HL-60 (cell line): ENCODE measurements at regions not wholly inside any gene's neighbourhood (a gene's known extent, or its start where the extent isn't known, plus 50 kb on each side); places are given as distances from the start of the nearest gene placed in this dataset.

Experiments used
- DNase-seq, 2 experiments: peaks; one replicate each; pipeline ENCODE4 v3.0.0-alpha.2; 2010 to 2020; ENCODE audit warnings: low read depth in 1 of 2, low spot score in 1 of 2
- H3K27ac ChIP-seq: fragments of 250-450 bp; sonication (Bioruptor Pico); replicated peaks from 2 replicates; pipeline ENCODE4 v1.5.1; 2020; ENCODE audit warnings: mild to moderate bottlenecking, moderate library complexity
- H3K27me3 ChIP-seq: fragments of 250-450 bp; sonication (Bioruptor Pico); 2 replicates; pipeline ENCODE4 v1.5.1; 2021; ENCODE audit warnings: mild to moderate bottlenecking, moderate library complexity; ENCODE audit not compliant: insufficient read depth, poor library complexity, severe bottlenecking
- H3K4me3 ChIP-seq: replicated peaks from 2 replicates; pipeline ENCODE4 v1.5.1; 2011; ENCODE audit warnings: mild to moderate bottlenecking, control low read depth, low read length; ENCODE audit not compliant: insufficient read depth
- GABPA ChIP-seq: IDR thresholded peaks from 2 replicates; pipeline ENCODE4 v1.6.1; 2012; ENCODE audit warnings: low read depth
- POLR2AphosphoS5 ChIP-seq: IDR thresholded peaks from 2 replicates; pipeline ENCODE4 v1.6.1; 2012; ENCODE audit warnings: low read depth
- SPI1 ChIP-seq: IDR thresholded peaks from 2 replicates; pipeline ENCODE4 v1.6.1; 2012; ENCODE audit warnings: low read depth, mild to moderate bottlenecking, borderline replicate concordance
- TF ChIP-seq, protein P1 (sequence below): IDR thresholded peaks from 2 replicates; pipeline ENCODE4 v1.6.1; 2012; ENCODE audit warnings: low read depth; ENCODE audit not compliant: insufficient replicate concordance
- TF ChIP-seq, protein P2 (sequence below): IDR thresholded peaks from one replicate; pipeline ENCODE4 v1.5.1; 2011; ENCODE audit warnings: low read length, control low read depth, inconsistent platforms; ENCODE audit not compliant: insufficient read depth

DNA sequence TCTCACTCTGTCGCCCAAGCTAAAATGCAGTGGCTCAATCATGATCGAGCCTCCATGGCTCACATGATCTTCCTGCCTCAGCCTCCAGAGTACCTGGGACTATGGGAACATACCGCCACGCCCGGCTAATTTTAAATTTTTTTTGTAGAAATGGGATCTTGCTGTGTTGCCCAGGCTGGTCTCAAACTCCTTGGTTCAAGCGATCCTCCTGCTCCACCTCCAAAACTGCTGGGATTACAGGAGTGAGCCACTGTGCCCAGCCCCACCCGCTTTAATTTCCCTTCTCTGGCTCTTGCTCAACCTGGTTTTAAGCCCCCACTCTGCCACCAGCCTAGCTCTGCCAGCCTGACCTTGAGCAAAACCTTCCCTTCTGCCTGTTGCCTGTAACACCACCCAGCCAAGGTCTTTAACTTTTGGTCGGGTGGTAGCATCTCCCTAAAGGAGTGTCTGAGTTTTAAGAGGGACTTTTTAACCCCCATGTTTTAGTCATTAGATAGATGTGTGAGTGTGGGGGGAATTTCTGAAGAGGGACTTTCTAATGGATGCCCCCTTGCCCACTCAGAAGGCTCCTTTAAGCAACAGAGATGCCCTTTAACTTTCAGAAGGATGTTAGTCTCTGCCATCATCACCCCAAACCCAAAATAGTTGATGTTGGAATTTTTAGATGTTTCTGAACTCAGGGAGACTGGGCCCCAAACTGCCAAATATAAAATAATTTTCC, 71.8 kb upstream of the FOXP4 start:
- no peak for TF ChIP-seq SPI1
- no peak for TF ChIP-seq GABPA
- TF ChIP-seq, protein P1, sequence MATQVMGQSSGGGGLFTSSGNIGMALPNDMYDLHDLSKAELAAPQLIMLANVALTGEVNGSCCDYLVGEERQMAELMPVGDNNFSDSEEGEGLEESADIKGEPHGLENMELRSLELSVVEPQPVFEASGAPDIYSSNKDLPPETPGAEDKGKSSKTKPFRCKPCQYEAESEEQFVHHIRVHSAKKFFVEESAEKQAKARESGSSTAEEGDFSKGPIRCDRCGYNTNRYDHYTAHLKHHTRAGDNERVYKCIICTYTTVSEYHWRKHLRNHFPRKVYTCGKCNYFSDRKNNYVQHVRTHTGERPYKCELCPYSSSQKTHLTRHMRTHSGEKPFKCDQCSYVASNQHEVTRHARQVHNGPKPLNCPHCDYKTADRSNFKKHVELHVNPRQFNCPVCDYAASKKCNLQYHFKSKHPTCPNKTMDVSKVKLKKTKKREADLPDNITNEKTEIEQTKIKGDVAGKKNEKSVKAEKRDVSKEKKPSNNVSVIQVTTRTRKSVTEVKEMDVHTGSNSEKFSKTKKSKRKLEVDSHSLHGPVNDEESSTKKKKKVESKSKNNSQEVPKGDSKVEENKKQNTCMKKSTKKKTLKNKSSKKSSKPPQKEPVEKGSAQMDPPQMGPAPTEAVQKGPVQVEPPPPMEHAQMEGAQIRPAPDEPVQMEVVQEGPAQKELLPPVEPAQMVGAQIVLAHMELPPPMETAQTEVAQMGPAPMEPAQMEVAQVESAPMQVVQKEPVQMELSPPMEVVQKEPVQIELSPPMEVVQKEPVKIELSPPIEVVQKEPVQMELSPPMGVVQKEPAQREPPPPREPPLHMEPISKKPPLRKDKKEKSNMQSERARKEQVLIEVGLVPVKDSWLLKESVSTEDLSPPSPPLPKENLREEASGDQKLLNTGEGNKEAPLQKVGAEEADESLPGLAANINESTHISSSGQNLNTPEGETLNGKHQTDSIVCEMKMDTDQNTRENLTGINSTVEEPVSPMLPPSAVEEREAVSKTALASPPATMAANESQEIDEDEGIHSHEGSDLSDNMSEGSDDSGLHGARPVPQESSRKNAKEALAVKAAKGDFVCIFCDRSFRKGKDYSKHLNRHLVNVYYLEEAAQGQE: no peak
- TF ChIP-seq POLR2AphosphoS5: no peak
- TF ChIP-seq, protein P2, sequence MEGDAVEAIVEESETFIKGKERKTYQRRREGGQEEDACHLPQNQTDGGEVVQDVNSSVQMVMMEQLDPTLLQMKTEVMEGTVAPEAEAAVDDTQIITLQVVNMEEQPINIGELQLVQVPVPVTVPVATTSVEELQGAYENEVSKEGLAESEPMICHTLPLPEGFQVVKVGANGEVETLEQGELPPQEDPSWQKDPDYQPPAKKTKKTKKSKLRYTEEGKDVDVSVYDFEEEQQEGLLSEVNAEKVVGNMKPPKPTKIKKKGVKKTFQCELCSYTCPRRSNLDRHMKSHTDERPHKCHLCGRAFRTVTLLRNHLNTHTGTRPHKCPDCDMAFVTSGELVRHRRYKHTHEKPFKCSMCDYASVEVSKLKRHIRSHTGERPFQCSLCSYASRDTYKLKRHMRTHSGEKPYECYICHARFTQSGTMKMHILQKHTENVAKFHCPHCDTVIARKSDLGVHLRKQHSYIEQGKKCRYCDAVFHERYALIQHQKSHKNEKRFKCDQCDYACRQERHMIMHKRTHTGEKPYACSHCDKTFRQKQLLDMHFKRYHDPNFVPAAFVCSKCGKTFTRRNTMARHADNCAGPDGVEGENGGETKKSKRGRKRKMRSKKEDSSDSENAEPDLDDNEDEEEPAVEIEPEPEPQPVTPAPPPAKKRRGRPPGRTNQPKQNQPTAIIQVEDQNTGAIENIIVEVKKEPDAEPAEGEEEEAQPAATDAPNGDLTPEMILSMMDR: no peak
- H3K27ac ChIP-seq: no peak overlapping the region
- H3K4me3 ChIP-seq: no peak overlapping the region
- H3K27me3 ChIP-seq: peaks cover 25% of the 10 kb centered on the region
- DNase-seq: no peak

DNA sequence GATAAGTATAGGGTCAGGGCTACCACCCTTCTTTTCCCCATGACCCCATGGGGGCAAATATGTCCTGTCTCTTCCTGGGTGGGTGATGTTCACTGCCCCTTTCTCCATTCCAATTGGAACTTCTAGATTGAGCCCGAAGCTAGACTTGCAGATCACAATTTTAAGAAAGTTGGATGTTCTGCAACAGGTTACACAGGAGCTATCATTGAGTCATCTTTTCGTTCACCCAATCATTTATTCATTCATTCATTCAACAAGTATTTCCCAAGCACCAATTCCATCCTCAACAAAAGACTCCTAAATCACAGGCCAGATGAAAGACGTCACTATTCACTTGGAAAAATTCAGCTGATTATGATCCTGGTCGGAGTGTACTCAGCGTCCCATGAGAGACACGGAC, 71.0 kb upstream of the FOXP4 start:
- TF ChIP-seq POLR2AphosphoS5 (no peak), GABPA (no peak), SPI1 (no peak)
- TF ChIP-seq, protein P2: no peak
- TF ChIP-seq, protein P1: no peak

DNA sequence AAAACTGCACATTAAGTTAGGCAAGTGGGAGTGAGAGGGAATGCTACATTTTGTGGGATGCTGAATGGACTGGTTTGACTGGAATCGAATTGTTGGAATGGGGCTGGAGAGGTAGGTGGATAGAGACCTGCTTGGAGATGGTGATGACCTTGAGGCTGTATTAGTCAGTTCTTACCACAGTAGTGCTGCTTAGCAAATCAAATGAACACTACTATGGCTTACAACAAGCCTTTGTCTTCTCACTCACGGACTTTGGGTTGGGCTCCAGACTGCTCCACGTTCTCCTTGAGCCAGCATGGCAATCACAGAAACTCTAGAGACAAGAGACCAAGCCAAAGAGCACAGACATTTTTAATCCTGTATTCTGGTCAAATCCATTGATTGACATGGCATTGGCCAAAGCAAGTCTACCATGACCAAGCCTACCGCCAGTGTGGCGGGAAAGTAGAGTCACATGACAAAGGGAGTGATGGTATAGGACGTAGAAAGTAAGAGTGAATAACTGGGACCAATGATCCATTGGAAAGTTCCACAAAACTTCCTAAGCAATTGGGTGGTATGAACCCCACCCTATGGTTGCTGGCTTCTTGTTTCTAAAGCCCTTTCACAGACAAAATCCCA, 70.3 kb upstream of the FOXP4 start:
- Histone ChIP-seq H3K27ac (no peak overlapping the region), H3K27me3 (peaks cover 13% of the 10 kb centered on the region), H3K4me3 (no peak overlapping the region)
- DNase-seq: no peak
- TF ChIP-seq POLR2AphosphoS5: no peak
- TF ChIP-seq, protein P2: no peak
- no peak for TF ChIP-seq GABPA

More for the DNA sequence above, 71.0 kb upstream of the FOXP4 start:
- Histone ChIP-seq H3K27me3 (peaks cover 20% of the 10 kb centered on the region), H3K27ac (no peak overlapping the region), H3K4me3 (no peak overlapping the region)
- no peak for DNase-seq

DNA sequence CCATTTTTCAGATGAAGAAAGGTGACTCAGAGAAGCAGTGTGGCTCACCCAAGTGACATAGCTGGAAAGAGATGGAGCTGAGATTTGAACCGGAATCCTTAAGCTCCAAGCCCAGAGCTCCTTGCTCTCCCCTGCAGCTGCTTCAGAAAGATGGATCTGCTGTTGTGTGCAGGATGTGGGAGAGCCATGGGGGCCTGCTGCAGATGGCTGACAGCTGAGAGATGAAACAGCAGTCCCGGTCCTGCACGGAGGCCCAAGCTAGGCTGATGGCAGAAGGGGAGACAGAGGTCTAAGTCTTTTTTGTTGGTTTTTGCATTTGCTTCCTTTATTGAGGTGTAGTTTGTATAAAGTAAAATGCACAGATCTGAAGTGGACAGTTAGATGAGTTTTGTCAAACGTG, 69.8 kb upstream of the FOXP4 start:
- Histone ChIP-seq H3K27me3 (peaks cover 8% of the 10 kb centered on the region), H3K4me3 (no peak overlapping the region), H3K27ac (no peak overlapping the region)
- TF ChIP-seq, protein P1: no peak
- no peak for TF ChIP-seq GABPA
- no peak for DNase-seq
